K562 (cell line): ENCODE measurements at regions not wholly inside any gene's neighbourhood (a gene's known extent, or its start where the extent isn't known, plus 50 kb on each side); places are given as distances from the start of the nearest gene placed in this dataset.

Source experiments
- FOS ChIP-seq: IDR thresholded peaks from 3 replicates; pipeline ENCODE4 v1.6.1; 2011; ENCODE audit not compliant: insufficient read length; ENCODE audit errors: extremely low read depth
- MBD2 ChIP-seq: sonication (generic); IDR thresholded peaks from 2 replicates; pipeline ENCODE4 v1.6.1; 2016; ENCODE audit warnings: low read depth, borderline replicate concordance
- NR2C2 ChIP-seq, 2 experiments: fragments of 200-800 bp in 1 of 2; sonication (Bioruptor generic) in 1 of 2; sonication (generic) in 1 of 2; formaldehyde crosslinking in 1 of 2; IDR thresholded peaks; 2 replicates each; pipeline versions ENCODE4 v1.6.1 to v1.8.0; 2016 to 2022; ENCODE audit warnings: mild to moderate bottlenecking in 1 of 2, missing compliant biosample characterization in 1 of 2, missing genetic modification characterization in 1 of 2, missing genetic modification reagents in 1 of 2
- SFPQ ChIP-seq: fragments of 200-400 bp; formaldehyde crosslinking; IDR thresholded peaks from 2 replicates; pipeline ENCODE4 v1.6.1; 2017; ENCODE audit warnings: mild to moderate bottlenecking, low read depth, low read length, moderate library complexity
- SRSF7 ChIP-seq: fragments of 200-400 bp; formaldehyde crosslinking; optimal IDR thresholded peaks from 2 replicates; pipeline ENCODE3; 2017; ENCODE audit warnings: mild to moderate bottlenecking, low read depth, low read length
- YBX1 ChIP-seq: fragments of 450-650 bp; IDR thresholded peaks from 2 replicates; pipeline ENCODE4 v1.7.1; 2016; ENCODE audit warnings: mild to moderate bottlenecking
- ZFP36 ChIP-seq: fragments of 150-350 bp; IDR thresholded peaks from 2 replicates; pipeline ENCODE4 v1.6.1; 2018; ENCODE audit warnings: low read length, low read depth; ENCODE audit not compliant: partially characterized antibody
- ZNF274 ChIP-seq: IDR thresholded peaks from 2 replicates; pipeline ENCODE4 v1.6.1; 2011; ENCODE audit warnings: low read depth, mild to moderate bottlenecking, low read length, moderate library complexity, borderline replicate concordance
- ZNF407 ChIP-seq: fragments of 450-650 bp; IDR thresholded peaks from 2 replicates; pipeline ENCODE4 v1.6.1; 2016; ENCODE audit warnings: low read depth
- ZNF518B ChIP-seq: fragments of 250-450 bp; sonication (Bioruptor Pico); IDR thresholded peaks from 2 replicates; pipeline ENCODE4 v1.5.0; 2021; ENCODE audit warnings: mild to moderate bottlenecking, moderate library complexity
- ZNF740 ChIP-seq, 3 experiments: fragments of 200-800 bp in 1 of 3; sonication (Bioruptor generic) in 1 of 3; sonication (generic) in 1 of 3; formaldehyde crosslinking in 1 of 3; IDR thresholded peaks; 2 replicates each; pipeline versions ENCODE4 v1.6.1 to v1.8.0; 2016 to 2022; ENCODE audit warnings: mild to moderate bottlenecking in 2 of 3, missing compliant biosample characterization in 2 of 3, missing genetic modification characterization in 2 of 3, missing genetic modification reagents in 1 of 3

- TF ChIP-seq ZNF407 = no peak
- no peak for TF ChIP-seq SRSF7
- TF ChIP-seq ZNF518B (CRISPR knock-in tag) = no peak
- no peak for TF ChIP-seq ZNF274
- no peak for TF ChIP-seq SFPQ
- TF ChIP-seq YBX1 = no peak
- no peak for TF ChIP-seq FOS
- no peak for TF ChIP-seq NR2C2 (CRISPR knock-in tag; IDR thresholded peaks at IDR 0.05)
- TF ChIP-seq NR2C2 (tag; IDR thresholded peaks at IDR 0.05) = peak; percentile 48
- no peak for TF ChIP-seq MBD2
- TF ChIP-seq ZFP36 = no peak
- no peak for TF ChIP-seq ZNF740 (CRISPR knock-in tag; IDR thresholded peaks at IDR 0.05)
- TF ChIP-seq ZNF740 (tag; IDR thresholded peaks at IDR 0.05) = no peak
Measured at GRCh38 chr2:126317790-126318431, 338.0 kb upstream of the GYPC start (continued).
